ENCODE measurements at regions not wholly inside any gene's neighbourhood (a gene's known extent, or its start where the extent isn't known, plus 50 kb on each side); places are given as distances from the start of the nearest gene placed in this dataset.

GRCh38 chr4:53716471-53717063, 125.3 kb upstream of the LNX1 start:
- Histone ChIP-seq H3K4me3 (no peak overlapping the region), H3K9me3 (replicated peaks) (no peaks in the 10 kb centered on the region), H3K27me3 (ENCODE audit: low read depth) (peaks cover 8% of the 10 kb centered on the region), H3K27ac (replicated peaks) (no peak overlapping the region), H3K4me1 (no peaks in the 10 kb centered on the region), H3K36me3 (no peaks in the 10 kb centered on the region)
- intact Hi-C loops (cut with micrococcal nuclease): no loop called here
- no peak for DNase-seq
- TF ChIP-seq, protein P1, sequence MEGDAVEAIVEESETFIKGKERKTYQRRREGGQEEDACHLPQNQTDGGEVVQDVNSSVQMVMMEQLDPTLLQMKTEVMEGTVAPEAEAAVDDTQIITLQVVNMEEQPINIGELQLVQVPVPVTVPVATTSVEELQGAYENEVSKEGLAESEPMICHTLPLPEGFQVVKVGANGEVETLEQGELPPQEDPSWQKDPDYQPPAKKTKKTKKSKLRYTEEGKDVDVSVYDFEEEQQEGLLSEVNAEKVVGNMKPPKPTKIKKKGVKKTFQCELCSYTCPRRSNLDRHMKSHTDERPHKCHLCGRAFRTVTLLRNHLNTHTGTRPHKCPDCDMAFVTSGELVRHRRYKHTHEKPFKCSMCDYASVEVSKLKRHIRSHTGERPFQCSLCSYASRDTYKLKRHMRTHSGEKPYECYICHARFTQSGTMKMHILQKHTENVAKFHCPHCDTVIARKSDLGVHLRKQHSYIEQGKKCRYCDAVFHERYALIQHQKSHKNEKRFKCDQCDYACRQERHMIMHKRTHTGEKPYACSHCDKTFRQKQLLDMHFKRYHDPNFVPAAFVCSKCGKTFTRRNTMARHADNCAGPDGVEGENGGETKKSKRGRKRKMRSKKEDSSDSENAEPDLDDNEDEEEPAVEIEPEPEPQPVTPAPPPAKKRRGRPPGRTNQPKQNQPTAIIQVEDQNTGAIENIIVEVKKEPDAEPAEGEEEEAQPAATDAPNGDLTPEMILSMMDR (IDR thresholded peaks at IDR 0.05; ENCODE audit: borderline replicate concordance): no peak

GRCh38 chr4:53716011-53716410, 124.7 kb upstream of the LNX1 start:
- intact Hi-C loops (cut with micrococcal nuclease): no loop called here
- DNase-seq: no peak

DNA sequence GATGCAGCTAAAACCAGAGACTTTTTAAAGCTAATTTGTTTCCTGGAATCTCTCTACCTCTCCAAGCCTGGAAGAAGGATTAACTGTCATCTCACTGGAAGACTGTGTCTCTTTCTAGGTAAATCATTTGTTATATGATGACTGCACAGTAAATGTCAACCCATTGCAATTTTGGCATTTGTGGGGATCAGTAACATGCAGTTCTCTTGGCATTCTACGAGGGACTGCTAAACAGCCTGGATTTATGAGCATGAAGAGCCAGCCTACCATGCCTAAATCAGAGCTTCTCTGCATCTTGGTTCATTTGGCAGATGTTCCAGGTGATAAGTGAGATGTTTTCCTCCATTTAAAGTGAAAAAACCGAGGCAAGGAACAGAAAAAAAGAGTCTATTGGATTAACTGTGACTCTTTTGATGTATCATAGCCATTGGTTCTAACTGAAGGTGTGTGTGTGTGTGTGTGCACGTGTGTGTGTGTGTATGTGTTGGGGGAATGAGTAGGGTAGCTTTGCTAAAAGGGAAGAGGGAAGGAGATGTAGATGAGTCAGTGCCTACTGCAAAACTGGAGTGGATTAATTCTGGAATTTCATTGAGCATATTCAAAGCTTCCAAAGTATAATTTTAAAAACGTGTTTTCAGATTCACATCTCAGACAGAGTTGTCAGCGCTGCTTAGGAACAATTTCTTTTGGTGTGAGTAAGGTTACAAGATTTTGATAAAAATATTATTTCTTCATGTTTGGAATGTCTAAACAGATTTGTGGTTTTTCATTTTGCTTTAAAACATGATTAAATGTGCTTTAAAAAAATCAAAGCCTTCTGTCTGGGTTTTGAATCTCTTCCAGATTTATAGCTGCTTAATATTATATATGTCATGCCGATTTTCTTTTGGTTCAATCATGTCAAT, 123.2 kb upstream of the LNX1 start:
- H3K36me3 ChIP-seq: no peaks in the 10 kb centered on the region
- no peaks in the 10 kb centered on the region for H3K4me1 ChIP-seq
- no peaks in the 10 kb centered on the region for H3K27me3 ChIP-seq (ENCODE audit: low read depth)
- H3K4me3 ChIP-seq: no peak overlapping the region
- no peaks in the 10 kb centered on the region for H3K9me3 ChIP-seq (replicated peaks)
- no peak overlapping the region for H3K27ac ChIP-seq (replicated peaks)
- intact Hi-C loops (cut with micrococcal nuclease): no loop called here
- TF ChIP-seq, protein P1 (IDR thresholded peaks at IDR 0.05; ENCODE audit: borderline replicate concordance): no peak
- DNase-seq: no peak

More at GRCh38 chr4:53716011-53716410, 124.7 kb upstream of the LNX1 start:
- Histone ChIP-seq H3K4me3 (no peak overlapping the region), H3K36me3 (no peaks in the 10 kb centered on the region), H3K4me1 (no peaks in the 10 kb centered on the region), H3K27me3 (ENCODE audit: low read depth) (peaks cover 4% of the 10 kb centered on the region), H3K9me3 (replicated peaks) (no peaks in the 10 kb centered on the region), H3K27ac (replicated peaks) (no peak overlapping the region)
- TF ChIP-seq, protein P1 (IDR thresholded peaks at IDR 0.05; ENCODE audit: borderline replicate concordance): no peak

DNA sequence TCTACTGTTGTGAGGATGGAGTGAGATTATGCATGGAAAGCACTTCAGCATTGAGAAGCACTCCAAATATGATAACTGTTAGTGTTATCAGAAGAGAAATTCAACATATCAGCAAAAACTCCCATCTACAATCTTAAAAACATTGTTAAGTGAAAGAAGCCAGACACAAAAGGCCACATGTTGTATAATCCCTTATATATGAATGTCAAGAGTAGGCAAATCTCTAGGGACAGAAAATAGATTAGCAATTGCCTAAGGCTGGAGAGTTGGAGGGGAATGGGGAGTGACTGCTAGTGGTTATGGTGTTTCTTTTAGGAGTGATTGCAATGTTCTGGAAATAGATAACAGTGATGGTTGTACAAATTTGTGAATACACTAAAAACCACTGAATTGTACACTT, 122.5 kb upstream of the LNX1 start:
- no peaks in the 10 kb centered on the region for H3K9me3 ChIP-seq (replicated peaks)
- no peak overlapping the region for H3K4me3 ChIP-seq
- no peak overlapping the region for H3K27ac ChIP-seq (replicated peaks)
- no peak for DNase-seq
- H3K4me1 ChIP-seq: no peaks in the 10 kb centered on the region
- TF ChIP-seq, protein P1 (IDR thresholded peaks at IDR 0.05; ENCODE audit: borderline replicate concordance): no peak
- H3K36me3 ChIP-seq: no peaks in the 10 kb centered on the region
- no peaks in the 10 kb centered on the region for H3K27me3 ChIP-seq (ENCODE audit: low read depth)
- intact Hi-C loops (cut with micrococcal nuclease): no loop called here

DNA sequence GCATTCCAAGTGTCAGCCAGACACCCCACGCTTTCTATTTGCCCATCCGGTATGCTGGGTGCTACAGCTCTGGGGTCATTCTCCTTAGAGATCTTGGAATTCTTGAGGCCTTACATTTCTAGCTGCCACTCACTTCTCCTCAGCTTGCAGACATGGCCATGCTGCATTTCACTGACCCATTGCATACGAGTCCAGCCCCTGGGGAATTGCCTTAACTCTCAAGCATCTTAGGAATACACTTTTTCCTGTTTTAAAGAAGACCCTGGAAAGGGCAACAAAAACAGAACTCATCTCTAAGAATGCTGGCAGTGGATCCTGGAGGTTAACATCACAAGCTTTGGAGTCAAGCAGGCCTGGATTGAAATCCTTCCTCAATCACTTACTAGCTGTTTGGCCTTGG, 122.0 kb upstream of the LNX1 start:
- Histone ChIP-seq H3K4me1 (no peaks in the 10 kb centered on the region), H3K4me3 (no peak overlapping the region), H3K27ac (replicated peaks) (no peak overlapping the region), H3K36me3 (no peaks in the 10 kb centered on the region), H3K9me3 (replicated peaks) (no peaks in the 10 kb centered on the region), H3K27me3 (ENCODE audit: low read depth) (no peaks in the 10 kb centered on the region)
- no peak for DNase-seq
- intact Hi-C loops (cut with micrococcal nuclease): no loop called here
- TF ChIP-seq, protein P1 (IDR thresholded peaks at IDR 0.05; ENCODE audit: borderline replicate concordance): no peak
